ENCODE measurements at regions not wholly inside any gene's neighbourhood (a gene's known extent, or its start where the extent isn't known, plus 50 kb on each side); places are given as distances from the start of the nearest gene placed in this dataset.
"Not testable (repeated sequence)": the region's sequence is repeated elsewhere in the genome, so short reads cannot be mapped to it uniquely, and the experiment has no call there.

DNA sequence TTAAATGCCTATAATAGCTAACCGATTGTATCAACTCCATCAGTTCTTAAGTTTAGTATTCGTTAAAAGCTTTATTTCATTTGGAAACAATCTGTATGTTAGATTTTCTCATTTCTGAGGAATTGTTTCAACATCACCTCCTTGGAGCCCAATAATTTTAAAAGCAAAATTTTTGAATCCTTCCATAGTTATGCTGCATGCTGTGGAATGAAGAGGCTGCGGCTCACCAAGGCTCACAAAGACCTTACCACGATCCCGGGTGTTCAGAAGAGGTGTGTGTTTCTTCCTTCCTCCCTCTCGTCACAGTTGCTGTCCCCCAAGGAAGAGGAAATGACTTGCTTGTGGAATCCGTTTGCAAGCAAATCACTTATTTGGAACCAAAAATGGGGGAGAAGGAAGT lies 143.8 kb downstream of the FGF1 start:
- no peak for DNase-seq

- no peak for DNase-seq
Measured at GRCh38 chr5:142540922-142541422, 144.9 kb downstream of the FGF1 start.

GRCh38 chr5:142539154-142539740 lies 146.6 kb downstream of the FGF1 start:
- no peak for DNase-seq

DNA sequence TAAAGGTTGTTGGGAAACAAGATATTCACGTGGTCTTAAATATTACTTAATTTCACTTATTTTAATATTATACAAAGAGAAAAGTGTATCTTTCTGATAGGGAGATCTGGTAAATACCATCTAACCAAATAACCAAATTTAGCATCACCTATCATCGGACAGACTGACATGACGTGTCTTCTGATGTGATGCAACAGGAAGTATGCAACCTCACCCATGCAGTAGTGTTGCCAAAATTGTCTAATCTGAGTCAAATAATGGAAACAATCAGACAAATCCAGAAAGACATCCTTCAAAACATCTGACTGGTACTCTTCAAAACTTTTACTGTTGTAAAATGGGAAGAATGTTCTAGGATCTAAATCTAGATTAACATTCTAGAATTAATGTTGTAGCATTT lies 148.0 kb downstream of the FGF1 start:
- DNase-seq: no peak

DNA sequence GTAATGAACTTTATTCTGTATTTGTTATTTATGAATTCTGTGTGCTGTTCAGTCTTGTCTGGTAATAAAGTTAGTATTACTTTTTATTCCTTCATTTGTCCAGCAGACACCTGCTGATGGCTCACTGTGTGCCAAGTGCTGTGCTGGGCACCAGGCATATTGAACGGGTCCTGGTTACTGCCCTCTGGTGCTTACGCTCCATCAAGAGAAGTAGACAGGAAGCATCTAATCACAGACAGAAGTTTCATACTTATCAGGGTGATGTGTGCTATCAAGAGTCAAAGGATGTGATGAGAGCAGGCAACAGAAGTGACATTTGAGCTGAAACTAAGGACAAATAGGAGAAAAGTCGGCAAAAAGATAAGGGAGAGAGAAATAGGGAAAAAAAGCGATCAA lies 153.1 kb downstream of the FGF1 start:
- no peak for DNase-seq

DNA sequence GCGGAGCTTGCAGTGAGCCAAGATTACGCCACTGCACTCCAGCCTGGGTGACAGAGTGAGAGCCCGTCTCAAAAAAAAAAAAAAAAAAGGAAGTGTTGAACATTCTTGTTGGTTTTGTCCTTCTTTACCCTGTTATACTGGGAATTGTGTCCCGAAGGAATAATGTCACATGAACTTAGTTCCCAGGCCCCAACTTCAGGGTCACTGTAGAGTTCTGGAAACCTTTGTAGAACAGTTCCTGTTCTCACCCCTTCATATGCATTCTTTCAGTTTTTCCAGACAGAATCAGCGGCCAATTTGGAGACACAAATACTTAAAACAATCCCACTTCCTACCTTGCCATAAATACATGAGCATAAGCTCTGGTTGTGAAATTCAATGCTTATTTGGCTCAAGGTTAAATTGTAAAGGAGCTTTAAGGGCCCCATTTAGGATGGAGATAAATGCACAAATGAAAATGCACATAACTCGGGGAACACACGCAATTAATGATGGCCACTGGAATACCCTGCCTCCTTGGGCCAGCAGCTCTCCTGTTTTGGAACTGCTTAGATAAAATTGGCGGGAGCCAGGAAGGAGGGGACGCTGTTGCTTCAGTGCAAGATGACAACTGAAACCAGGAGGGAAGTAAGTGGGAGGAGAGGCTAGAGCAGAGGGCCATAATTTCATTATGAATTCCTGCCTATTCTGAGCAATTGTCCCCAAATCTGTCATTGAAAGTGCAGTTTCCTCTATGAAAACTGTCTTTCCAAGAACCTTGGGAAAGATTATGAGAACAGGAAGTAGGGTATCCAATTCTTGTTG lies 153.7 kb downstream of the FGF1 start:
- no peak for DNase-seq

- no peak for DNase-seq
Measured at GRCh38 chr5:142530904-142531303, 155.0 kb downstream of the FGF1 start.

DNA sequence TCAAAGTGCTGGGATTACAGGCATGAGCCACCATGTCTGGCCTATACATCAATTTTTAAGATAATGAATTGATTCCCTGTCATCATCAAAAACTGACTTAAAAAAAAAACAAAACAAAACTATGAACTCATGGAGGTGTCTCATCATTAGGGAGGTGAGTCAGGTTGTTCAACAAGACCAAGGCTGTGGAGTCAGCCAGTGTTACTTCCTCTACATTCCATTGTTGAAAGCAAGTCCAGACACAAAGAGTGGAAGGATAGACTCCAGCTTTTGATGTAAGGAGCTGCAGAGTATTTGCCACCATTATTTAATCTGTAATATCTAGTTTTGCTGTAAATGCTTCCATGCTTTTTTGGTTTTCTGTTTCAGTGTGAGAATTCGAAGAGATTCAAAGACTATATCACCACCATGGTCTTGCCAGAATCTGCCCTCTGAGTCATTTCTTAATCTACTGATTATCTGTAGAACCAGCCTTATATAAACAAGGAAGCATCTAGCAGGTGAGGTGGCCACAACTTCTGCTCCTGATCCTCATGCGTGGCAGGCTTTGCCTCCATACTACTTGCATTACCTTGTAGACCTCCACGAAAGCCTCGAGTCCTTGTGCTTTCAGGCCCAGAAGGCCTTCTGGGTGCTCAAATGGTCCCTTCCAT lies 156.1 kb downstream of the FGF1 start:
- no peak for DNase-seq

DNA sequence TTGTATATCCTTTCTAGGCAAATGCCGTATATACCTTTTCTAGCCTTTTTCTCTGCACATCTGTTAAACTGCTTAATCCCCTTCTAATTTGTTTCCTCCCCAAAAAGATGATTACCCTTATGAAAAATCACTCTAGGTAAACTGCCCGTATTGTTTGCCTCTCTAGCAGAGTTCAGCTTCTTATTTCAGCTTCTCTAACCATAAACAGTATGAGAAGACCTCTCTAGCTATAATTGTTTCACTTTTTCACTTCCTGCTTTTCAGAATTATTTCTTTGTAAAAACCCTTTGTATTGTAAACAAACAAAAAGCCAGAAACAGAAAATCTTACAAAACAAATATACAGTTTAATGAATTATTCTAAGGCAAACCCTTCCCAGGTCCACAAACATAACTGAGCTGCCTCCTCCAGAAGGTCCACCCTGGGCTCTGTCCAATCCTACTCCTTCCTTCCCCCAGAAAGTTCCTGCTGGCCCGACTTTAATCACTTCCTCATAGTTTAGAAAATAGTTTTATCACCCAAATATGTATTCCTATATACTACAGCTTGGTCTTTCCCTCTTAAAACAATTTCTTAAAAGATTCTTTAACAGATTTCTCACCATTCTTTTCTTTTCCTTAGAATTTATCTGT lies 158.1 kb downstream of the FGF1 start:
- no peak for DNase-seq

GRCh38 chr5:142527234-142527633 lies 158.7 kb downstream of the FGF1 start:
- DNase-seq: no peak

- DNase-seq: no peak
Measured at GRCh38 chr5:142522983-142523382, 162.9 kb downstream of the FGF1 start.

DNA sequence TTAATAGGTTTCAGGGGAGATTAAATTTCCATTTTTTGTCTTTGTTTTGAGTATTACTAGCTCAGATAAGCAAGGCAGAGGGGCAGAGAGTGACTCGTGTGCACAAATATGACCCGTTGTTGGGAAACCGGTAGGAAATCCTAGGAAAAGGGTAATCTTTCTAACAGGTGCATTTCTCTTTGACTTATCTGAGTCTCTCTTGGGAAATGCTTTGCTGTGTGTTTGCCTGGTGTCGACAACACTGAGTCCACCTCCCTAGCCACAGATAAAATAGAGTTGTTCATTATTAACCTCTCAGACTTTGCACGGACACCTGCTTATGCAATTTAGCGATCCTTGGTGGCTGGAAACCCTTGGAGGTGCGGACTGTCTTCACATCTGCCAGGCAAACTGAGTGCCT lies 164.2 kb downstream of the FGF1 start:
- no peak for DNase-seq

DNA sequence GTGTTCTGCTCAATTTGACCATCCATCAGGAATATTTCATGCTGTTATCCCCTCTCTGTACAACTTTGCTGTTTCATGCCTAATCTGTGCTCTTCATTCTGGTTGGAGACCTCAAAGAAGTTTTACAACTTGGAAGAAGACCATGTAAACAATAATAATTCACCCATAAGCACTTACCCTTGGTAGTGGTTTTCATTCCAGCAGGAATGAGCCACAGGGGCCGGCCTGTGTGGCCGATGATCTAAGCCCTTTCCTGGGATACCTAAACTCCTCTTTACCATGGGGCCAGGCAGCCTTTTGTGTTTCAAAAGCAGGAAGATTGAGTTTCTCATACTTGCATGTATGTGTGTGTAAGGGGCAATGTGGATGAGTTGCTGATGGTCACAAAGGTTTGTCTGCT lies 165.0 kb downstream of the FGF1 start:
- DNase-seq: no peak

DNA sequence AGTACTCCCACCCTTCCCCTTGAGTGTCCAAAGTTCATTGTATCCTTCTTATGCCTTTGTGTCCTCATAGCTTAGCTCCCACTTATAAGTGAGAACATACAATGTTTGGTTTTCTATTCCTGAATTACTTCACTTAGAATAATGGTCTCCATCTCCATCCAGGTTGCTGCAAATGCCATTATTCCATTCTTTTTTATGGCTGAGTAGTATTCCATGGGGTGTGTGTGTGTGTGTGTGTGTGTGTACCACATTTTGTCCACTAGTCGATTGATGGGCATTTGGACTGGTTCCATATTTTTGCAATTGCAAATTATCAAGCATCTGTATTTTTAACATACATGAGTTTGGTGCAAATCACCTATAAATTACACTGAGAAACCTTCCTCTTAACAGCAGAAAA lies 166.0 kb downstream of the FGF1 start:
- not testable (repeated sequence) for DNase-seq

DNA sequence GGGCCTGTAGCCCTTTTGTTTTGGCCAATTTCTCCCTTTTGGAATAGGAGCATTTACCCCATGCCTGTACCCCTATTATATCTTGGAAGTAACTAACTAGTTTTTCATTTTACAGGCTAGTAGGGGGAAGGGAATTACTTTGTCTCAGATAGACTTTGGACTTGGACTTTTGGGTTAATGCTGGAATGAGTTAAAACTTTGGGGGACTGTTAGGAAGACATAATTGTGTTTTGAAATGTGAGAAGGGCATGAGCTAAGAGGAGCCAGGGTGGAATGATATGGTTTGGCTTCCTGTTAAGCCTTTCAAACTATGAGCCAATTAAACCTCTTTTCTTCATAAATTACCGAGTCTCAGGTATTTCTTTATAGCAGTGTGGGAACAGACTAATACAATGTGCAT lies 168.1 kb downstream of the FGF1 start:
- DNase-seq: no peak

GRCh38 chr5:142516732-142517131 lies 169.2 kb downstream of the FGF1 start:
- DNase-seq: no peak

- DNase-seq: no peak
Measured at GRCh38 chr5:142515036-142515435, 170.9 kb downstream of the FGF1 start.

GRCh38 chr5:142514196-142514595 lies 171.7 kb downstream of the FGF1 start:
- DNase-seq: no peak

DNA sequence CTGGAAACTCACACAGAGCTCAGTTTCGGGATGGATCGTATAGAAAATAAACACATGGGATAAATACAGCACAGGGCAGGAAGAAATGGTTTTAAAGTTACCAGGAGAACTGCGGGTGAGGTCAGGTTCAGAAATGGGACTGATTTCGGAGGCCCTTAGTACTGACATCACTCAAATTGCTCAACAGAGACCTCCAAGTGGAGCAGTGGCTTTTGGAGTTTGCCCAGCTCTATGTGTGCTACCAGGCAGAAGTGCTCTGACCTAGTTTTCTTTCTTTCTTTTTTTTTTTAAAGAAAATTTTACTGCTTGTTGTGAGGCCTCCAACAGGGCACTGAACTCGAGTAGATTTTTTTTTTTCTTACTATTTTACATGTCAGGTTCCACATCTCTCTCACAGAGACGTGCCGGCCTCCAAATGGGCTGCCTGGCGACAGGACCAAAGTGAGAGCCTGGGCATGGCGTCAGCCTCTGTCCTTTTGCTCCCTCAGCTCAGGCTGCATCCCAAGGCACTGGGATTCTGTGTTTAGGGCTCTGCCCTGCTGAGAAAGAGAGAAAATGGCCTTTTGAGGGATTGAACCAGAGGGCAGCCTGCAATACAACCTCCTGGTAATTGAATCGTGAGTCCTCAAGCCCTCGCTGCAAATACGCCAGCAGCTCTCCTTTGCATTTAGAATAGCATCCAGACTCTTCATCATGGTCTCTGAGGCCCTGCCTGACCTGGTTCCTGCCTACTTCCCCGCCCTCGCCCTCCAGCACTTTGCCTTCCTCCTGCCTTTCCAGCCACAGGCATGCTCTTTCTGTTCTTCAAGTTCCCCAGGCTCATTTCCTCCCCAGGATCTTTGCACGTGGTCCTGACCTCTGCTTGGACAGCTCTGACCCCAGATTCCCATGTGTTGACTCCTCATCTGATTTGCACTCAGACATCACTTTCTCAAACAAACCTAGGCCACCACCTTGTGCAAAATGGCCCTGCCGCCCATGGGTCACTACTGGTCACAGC lies 173.5 kb downstream of the FGF1 start:
- no peak for DNase-seq

DNA sequence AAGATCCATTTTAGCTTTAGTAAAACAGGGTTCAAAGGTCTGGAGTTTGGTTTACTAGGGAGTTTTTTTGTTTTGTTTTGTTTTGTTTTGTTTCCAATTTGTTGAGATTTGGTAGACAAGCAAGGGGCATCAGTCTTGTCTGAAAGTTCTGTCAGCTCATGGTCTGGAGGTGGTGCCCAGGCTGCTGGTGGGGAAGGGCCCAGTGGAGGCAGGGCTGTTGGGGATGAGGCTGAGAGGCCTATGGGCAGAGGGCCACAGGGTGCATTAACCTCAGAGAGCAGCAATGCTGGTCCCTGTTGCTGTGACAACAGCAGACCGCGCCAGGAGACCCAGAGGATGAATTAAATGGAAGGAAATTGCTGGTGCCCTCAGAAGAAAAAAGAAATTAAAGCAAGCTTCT lies 174.5 kb downstream of the FGF1 start:
- no peak for DNase-seq

DNA sequence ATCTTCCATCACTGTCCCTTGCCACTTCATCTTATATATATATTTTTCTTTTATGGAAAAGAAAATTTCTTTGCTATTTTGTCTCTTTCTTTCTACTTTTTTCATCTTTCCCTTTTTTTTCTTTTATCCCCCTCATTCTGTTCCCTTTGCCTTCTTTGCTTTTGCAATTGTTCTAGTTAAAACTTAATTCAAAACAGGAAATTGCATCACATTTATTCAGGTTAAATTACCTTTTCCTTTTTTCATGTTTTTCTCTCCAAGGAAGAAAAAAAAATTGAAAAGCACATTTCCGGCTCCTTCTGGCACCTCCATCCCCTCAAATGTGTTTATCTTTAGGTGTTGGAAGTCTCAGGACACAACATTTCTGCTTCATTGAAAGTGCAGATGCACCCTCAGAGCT lies 176.9 kb downstream of the FGF1 start:
- DNase-seq: no peak

DNA sequence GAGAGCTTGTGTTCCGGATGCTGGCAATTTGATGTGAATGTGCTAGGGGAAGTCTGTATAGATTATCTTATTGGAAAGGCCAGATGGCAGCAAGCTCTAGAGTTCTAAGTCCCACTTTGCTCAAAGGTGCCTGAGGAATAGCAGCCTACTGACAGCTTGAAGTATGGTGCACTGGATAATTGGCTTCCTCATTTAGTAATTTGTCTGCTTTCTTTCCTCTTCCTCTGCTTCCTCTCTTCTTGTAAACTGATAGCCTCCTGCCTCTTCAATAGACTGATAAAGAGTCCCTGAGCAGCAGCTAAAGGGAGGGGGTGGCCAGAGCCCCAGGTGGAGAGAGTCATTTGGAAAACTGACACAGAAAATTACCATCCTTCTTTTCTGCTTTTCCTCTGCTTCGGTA lies 177.3 kb downstream of the FGF1 start:
- DNase-seq: no peak
